22Rv1 (cell line): ENCODE measurements at regions not wholly inside any gene's neighbourhood (a gene's known extent, or its start where the extent isn't known, plus 50 kb on each side); places are given as distances from the start of the nearest gene placed in this dataset.

Experiments
- ZFX ChIP-seq: fragments of 450-650 bp; IDR thresholded peaks from 2 replicates; pipeline ENCODE4 v1.6.1; 2017; ENCODE audit warnings: antibody characterized with exemption, borderline replicate concordance
- TF ChIP-seq, protein P1 (sequence below): fragments of 450-650 bp; IDR thresholded peaks from 2 replicates; pipeline ENCODE4 v1.5.1; 2017; ENCODE audit warnings: mild to moderate bottlenecking

- TF ChIP-seq, protein P1, sequence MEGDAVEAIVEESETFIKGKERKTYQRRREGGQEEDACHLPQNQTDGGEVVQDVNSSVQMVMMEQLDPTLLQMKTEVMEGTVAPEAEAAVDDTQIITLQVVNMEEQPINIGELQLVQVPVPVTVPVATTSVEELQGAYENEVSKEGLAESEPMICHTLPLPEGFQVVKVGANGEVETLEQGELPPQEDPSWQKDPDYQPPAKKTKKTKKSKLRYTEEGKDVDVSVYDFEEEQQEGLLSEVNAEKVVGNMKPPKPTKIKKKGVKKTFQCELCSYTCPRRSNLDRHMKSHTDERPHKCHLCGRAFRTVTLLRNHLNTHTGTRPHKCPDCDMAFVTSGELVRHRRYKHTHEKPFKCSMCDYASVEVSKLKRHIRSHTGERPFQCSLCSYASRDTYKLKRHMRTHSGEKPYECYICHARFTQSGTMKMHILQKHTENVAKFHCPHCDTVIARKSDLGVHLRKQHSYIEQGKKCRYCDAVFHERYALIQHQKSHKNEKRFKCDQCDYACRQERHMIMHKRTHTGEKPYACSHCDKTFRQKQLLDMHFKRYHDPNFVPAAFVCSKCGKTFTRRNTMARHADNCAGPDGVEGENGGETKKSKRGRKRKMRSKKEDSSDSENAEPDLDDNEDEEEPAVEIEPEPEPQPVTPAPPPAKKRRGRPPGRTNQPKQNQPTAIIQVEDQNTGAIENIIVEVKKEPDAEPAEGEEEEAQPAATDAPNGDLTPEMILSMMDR = no peak
- no peak for TF ChIP-seq ZFX
Observed at GRCh38 chr2:215660687-215661086, 224.8 kb upstream of the FN1 start.
